Ovary (tissue), 3 donors: ENCODE measurements at regions not wholly inside any gene's neighbourhood (a gene's known extent, or its start where the extent isn't known, plus 50 kb on each side); places are given as distances from the start of the nearest gene placed in this dataset.

ENCODE experiments used
- CTCF ChIP-seq, 3 donors: fragments of 450-650 bp in 2 of 3; fragments of 200-600 bp in 1 of 3; IDR thresholded peaks; one replicate each; pipeline versions ENCODE4 v1.5.1 to v1.8.0; 2016 to 2022; ENCODE audit warnings: antibody characterized with exemption in 3 of 3, mild to moderate bottlenecking in 1 of 3
- EP300 ChIP-seq: sonication (generic); formaldehyde crosslinking; IDR thresholded peaks from one replicate; pipeline ENCODE4 v1.6.1; 2017; ENCODE audit warnings: antibody characterized with exemption
- donor health status: DM: no; HTN: no; CAD: no.

DNA sequence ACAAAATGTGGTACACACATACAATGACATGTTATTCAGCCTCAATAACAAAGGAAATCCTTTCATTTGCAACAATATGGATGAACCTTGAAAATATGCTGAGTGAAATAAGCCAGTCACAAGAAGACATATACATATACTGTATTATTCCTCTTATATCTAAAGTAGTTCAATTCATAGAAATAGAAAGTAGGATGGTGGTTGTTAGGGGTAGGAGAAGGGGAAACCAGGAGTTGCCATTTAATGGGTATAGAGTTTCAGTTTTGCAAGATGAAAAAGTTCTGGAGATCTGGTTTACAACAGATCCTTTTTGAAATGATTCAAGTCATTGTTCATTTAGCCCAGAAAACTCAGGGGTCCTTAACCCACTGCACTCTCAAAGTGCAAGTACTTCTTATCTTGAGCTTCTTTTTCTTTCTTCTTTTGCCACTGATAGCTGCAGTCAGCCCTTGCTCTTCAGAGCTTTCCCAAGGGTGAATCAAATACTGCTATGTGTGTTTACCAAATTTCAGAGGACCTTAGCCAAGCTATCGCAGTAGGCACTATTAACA lies 208.0 kb upstream of the EOMES start:
- no peak for TF ChIP-seq CTCF (IDR thresholded peaks at IDR 0.05)
- no peak for TF ChIP-seq EP300
